ENCODE measurements at regions not wholly inside any gene's neighbourhood (a gene's known extent, or its start where the extent isn't known, plus 50 kb on each side); places are given as distances from the start of the nearest gene placed in this dataset.
A peak's percentile ranks its signal among the peaks of the same experiment; 100 is the strongest.

- H3K4me2 ChIP-seq (ENCODE audit: insufficient read depth in 1 of 2, low read depth in 2 of 2, low read length in 2 of 2), result peak overlapping the region; percentile 89 to 99
- no peak overlapping the region for H2BK20ac ChIP-seq (ENCODE audit: low read length)
- no peak overlapping the region for H3K18ac ChIP-seq (ENCODE audit: extremely low read depth, low read length)
- no peak overlapping the region for H2BK120ac ChIP-seq (replicated peaks; ENCODE audit: low read depth, low read length)
- no peaks in the 10 kb centered on the region for H3K36me3 ChIP-seq (ENCODE audit: control insufficient read depth in 2 of 4, insufficient read depth in 4 of 4, low read length in 3 of 4)
- peaks cover 13% of the 10 kb centered on the region; the same call in 1 of the 2 replicates for H3K23me2 ChIP-seq (ENCODE audit: low read depth, low read length)
- no peak overlapping the region for H4K5ac ChIP-seq (ENCODE audit: insufficient read length, low read depth, low read length)
- no peak overlapping the region for H4K91ac ChIP-seq (replicated peaks; ENCODE audit: insufficient read length, low read length)
- peak in 1 of 2 experiments; percentile 80 for DNase-seq (ENCODE audit: low read depth in 1 of 2, low spot score in 2 of 2)
- H3K27me3 ChIP-seq (replicated peaks in 1 of 4; ENCODE audit: control insufficient read depth in 3 of 4, extremely low read depth in 1 of 4, insufficient read depth in 3 of 4, low read length in 3 of 4), result peaks cover 17 to 56% (median 42%) of the 10 kb centered on the region in 4 experiments
- 2% methylated on average over 66 of the region's 84 CpGs; no CpG with 5 or more reads in 1 of the 2 experiments for WGBS, 2 experiments (ENCODE audit: extremely low coverage in 1 of 2, insufficient coverage in 1 of 2, insufficient read length in 1 of 2, insufficient replicate concordance in 2 of 2, low coverage in 1 of 2, low lambda C conversion rate in 2 of 2, missing lambda C conversion rate in 1 of 2)
- no peak overlapping the region for H3K23ac ChIP-seq (ENCODE audit: insufficient read length)
- no peak overlapping the region for H2BK5ac ChIP-seq (ENCODE audit: low read depth, low read length)
- H3K4me3 ChIP-seq (ENCODE audit: extremely low read depth in 1 of 4, insufficient read depth in 2 of 4, low read depth in 3 of 4, low read length in 4 of 4), result peak overlapping the region; percentile 52 to 73 (median 60)
- no peak overlapping the region; the same call in 1 of the 2 replicates for H2BK15ac ChIP-seq (ENCODE audit: low read length)
- no peak for FAIRE-seq
- H3K4ac ChIP-seq (replicated peaks; ENCODE audit: insufficient read length, low read depth, low read length), result no peak overlapping the region
- no peak overlapping the region for H2BK12ac ChIP-seq (ENCODE audit: low read depth, low read length)
- peak overlapping the region; percentile 78; the same call in 1 of the 2 replicates for H2AFZ ChIP-seq (ENCODE audit: low read length)
- ChIA-PET CTCF (ENCODE audit: partially characterized antibody) (interaction anchor here (1.3 kb wide), 1 partner anchor 12 kb away, joined by 5 read pairs; no protein-coding TSS in a partner anchor), POLR2A (ENCODE audit: partially characterized antibody) (interaction anchor here (0.6 kb wide), 1 partner anchor 1095 kb away, joined by 3 read pairs; no protein-coding TSS in a partner anchor)
- H3K9me3 ChIP-seq (ENCODE audit: insufficient read depth in 2 of 2, low read depth in 1 of 2, low read length in 1 of 2), result no peaks in the 10 kb centered on the region
- H3K14ac ChIP-seq (ENCODE audit: insufficient read length), result no peak overlapping the region
- peaks cover 0 to 10% (median 4%) of the 10 kb centered on the region in 4 experiments; a peak in 4 of 7 replicates for H3K4me1 ChIP-seq (replicated peaks in 1 of 4; ENCODE audit: control insufficient read depth in 3 of 4, insufficient read depth in 4 of 4, low read length in 3 of 4)
- H4K20me1 ChIP-seq (replicated peaks in 1 of 2; ENCODE audit: control insufficient read depth in 1 of 2, insufficient read depth in 2 of 2, low read length in 2 of 2), result no peaks in the 10 kb centered on the region
- peak overlapping the region; percentile 18 for H3K56ac ChIP-seq (replicated peaks; ENCODE audit: insufficient read length, low read depth, low read length)
- H3K9ac ChIP-seq (replicated peaks in 1 of 4; ENCODE audit: extremely low read depth in 1 of 4, low read depth in 3 of 4, low read length in 3 of 4), result peak overlapping the region in 1 of 4 experiments; percentile 28; a peak in 1 of 7 replicates
- no peaks in the 10 kb centered on the region for H3K79me2 ChIP-seq (ENCODE audit: control insufficient read depth in 1 of 2, insufficient read depth in 2 of 2, low read length in 2 of 2)
- H2AK5ac ChIP-seq (ENCODE audit: low read depth, low read length), result no peak overlapping the region
- no peaks in the 10 kb centered on the region for H3K79me1 ChIP-seq (ENCODE audit: low read depth, low read length)
- H3K27ac ChIP-seq (ENCODE audit: low read depth, low read length), result no peak overlapping the region
- H4K8ac ChIP-seq (ENCODE audit: extremely low read depth, insufficient read depth, low read length), result no peak overlapping the region; the same call in 1 of the 2 replicates
- TF ChIP-seq ASH2L (IDR thresholded peaks at IDR 0.05; ENCODE audit: low read length) (peak; percentile 88), SIRT6 (IDR thresholded peaks at IDR 0.05; ENCODE audit: low read length) (no peak), PHF8 (conservative IDR thresholded peaks at IDR 0.05; ENCODE audit: low read depth, low read length) (peak; percentile 36; the same call in 1 of the 2 replicates), EZH2 (IDR thresholded peaks at IDR 0.05; ENCODE audit: low read depth, low read length, severe bottlenecking) (peak; percentile 78), SIN3A (conservative IDR thresholded peaks at IDR 0.05 in 1 of 2, IDR thresholded peaks at IDR 0.05 in 1 of 2; ENCODE audit: low read depth in 1 of 2, low read length in 2 of 2) (peak in 1 of 2 experiments; percentile 44; a peak in 2 of 4 replicates), SP2 (IDR thresholded peaks at IDR 0.05; ENCODE audit: low read length) (no peak), E2F6 (IDR thresholded peaks at IDR 0.05) (peak; percentile 71), SUZ12 (IDR thresholded peaks at IDR 0.05; ENCODE audit: low read length) (peak; percentile 90), SAP30 (IDR thresholded peaks at IDR 0.05; ENCODE audit: insufficient read depth, insufficient replicate concordance, low read length) (peak; percentile 12), MAX (IDR thresholded peaks at IDR 0.05) (peak; percentile 81)
These were observed 533.0 kb upstream of the SEMA6D start for GRCh38 chr15:47184003-47184907.

Data from H1 (cell line).